Effector memory CD8-positive, alpha-beta T cell (primary cell): ENCODE measurements at regions not wholly inside any gene's neighbourhood (a gene's known extent, or its start where the extent isn't known, plus 50 kb on each side); places are given as distances from the start of the nearest gene placed in this dataset.

Experiments used
- ATAC-seq: fragments of 150-1000 bp; cut with Tn5 transposase; replicated peaks from 2 replicates; pipeline ENCODE4 v1.10.0; 2021; ENCODE audit warnings: mild to moderate bottlenecking, moderate library complexity
- DNase-seq, 3 experiments: peaks; one replicate each; pipeline ENCODE4 v3.0.0; 2021
- H3K27ac Mint-ChIP-seq, 2 donors: one replicate each; pipeline ENCODE4 v1.8.0; 2022; ENCODE audit warnings: mild to moderate bottlenecking in 2 of 2, mixed read lengths in 2 of 2, moderate library complexity in 2 of 2
- H3K27me3 Mint-ChIP-seq, 2 donors: one replicate each; pipeline ENCODE4 v1.8.0; 2022; ENCODE audit warnings: mixed read lengths in 2 of 2
- H3K36me3 Mint-ChIP-seq: one replicate; pipeline ENCODE4 v1.8.0; 2022; ENCODE audit warnings: mild to moderate bottlenecking, moderate library complexity, mixed read lengths; ENCODE audit not compliant: insufficient read depth
- H3K4me1 Mint-ChIP-seq, 2 donors: one replicate each; pipeline ENCODE4 v1.8.0; 2022; ENCODE audit warnings: low read depth in 2 of 2, mixed read lengths in 2 of 2
- H3K4me3 Mint-ChIP-seq, 2 donors: one replicate each; pipeline ENCODE4 v1.8.0; 2022; ENCODE audit warnings: mild to moderate bottlenecking in 2 of 2, mixed read lengths in 2 of 2, moderate library complexity in 2 of 2
- H3K9me3 Mint-ChIP-seq, 2 donors: one replicate each; pipeline ENCODE4 v1.8.0; 2022; ENCODE audit warnings: mixed read lengths in 2 of 2

DNA sequence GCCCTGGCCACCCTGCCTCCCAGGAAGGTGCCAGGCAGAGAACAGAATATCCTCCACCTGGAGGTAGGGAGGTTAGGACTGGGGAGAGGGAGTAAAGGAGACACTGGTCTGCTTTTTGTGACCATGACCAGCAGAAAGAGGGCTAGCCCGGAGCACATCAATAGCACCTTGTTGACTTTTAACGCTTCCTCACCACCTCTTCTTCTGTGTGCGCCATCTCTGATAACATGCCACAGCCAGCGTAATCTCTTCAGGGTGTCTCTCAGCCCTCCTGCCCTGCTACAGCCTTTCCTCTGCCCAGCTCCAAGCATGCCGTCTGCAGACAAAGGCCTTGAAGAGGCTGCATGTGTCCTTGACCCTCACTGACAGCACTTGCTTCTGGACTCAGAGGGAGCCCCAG, 50.9 kb upstream of the GJA5 start:
- H3K9me3 Mint-ChIP-seq: no peaks in the 10 kb centered on the region
- no peak overlapping the region for H3K27ac Mint-ChIP-seq
- H3K4me1 Mint-ChIP-seq: no peaks in the 10 kb centered on the region
- H3K36me3 Mint-ChIP-seq: no peaks in the 10 kb centered on the region
- H3K4me3 Mint-ChIP-seq: no peak overlapping the region
- peaks cover 28% of the 10 kb centered on the region in 2 donors for H3K27me3 Mint-ChIP-seq
- DNase-seq (no peak), ATAC-seq (no peak)

DNA sequence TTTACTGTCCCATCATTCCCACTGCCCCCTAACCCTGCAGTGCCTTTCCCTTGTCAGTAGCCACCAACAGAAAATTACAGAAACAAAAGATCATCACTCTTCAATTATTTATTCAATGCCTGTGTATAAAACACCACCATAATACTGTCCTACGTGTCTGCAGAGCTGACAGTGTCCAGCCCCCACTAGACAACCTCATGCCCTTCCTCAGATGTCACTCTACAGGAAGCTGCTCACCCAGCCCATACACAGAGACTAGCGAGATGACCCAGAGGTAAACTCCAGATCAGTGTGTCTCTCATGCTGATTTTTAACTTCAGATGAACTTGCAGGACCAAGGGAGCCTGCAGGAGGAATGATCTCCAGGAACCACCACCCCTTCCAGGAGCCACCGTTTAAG, 51.3 kb upstream of the GJA5 start:
- Mint-ChIP-seq H3K27ac (no peak overlapping the region), H3K27me3 (peaks cover 31 to 32% of the 10 kb centered on the region in 2 donors), H3K4me3 (no peak overlapping the region), H3K9me3 (no peaks in the 10 kb centered on the region), H3K4me1 (no peaks in the 10 kb centered on the region), H3K36me3 (no peaks in the 10 kb centered on the region)
- DNase-seq (no peak), ATAC-seq (no peak)

DNA sequence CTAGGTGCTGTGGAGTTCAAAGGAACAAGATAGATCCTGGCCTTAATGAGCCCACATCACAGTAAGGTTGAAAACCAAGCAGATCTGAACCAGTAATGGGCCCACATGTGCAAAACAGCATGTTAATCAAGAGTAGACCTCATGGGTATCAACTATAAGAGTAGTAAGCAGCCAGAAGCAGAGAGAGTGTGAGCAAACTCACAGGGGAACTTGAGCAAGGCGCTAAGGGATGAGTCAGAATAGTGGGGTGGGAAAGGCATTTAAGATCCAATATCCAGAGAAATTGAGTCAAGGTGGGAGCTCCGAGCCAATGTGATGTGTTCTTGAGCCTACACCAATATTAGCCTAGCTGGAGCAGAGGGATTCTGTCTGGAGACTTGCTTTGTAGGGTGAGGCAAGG, 52.4 kb upstream of the GJA5 start:
- ATAC-seq: no peak
- Mint-ChIP-seq H3K27me3 (peaks cover 31 to 32% of the 10 kb centered on the region in 2 donors), H3K36me3 (no peaks in the 10 kb centered on the region), H3K4me1 (no peaks in the 10 kb centered on the region), H3K27ac (no peak overlapping the region), H3K4me3 (no peak overlapping the region), H3K9me3 (no peaks in the 10 kb centered on the region)
- no peak for DNase-seq

DNA sequence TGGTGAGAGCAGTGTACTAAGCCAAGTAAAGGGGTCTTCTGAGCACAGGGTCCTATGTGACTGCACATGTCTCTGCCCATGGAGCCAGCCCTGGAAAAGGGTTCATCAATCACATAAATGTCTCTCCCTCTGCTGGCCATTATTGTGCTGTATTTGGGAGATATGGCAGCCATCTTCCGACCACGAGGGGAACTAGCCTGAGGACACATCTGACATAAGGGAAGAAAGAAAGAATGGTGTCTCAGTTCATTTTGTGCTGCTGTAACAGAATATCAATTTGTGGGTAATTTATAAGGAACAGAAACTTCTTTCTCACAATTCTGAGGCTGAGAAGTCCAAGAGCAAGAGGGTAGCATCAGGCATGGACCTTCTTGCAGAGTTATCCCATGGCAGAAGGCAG, 55.1 kb upstream of the GJA5 start:
- Mint-ChIP-seq H3K36me3 (no peaks in the 10 kb centered on the region), H3K9me3 (no peaks in the 10 kb centered on the region), H3K4me3 (no peak overlapping the region), H3K27me3 (peaks cover 29 to 31% of the 10 kb centered on the region in 2 donors), H3K4me1 (no peaks in the 10 kb centered on the region), H3K27ac (no peak overlapping the region)
- DNase-seq (no peak), ATAC-seq (no peak)

DNA sequence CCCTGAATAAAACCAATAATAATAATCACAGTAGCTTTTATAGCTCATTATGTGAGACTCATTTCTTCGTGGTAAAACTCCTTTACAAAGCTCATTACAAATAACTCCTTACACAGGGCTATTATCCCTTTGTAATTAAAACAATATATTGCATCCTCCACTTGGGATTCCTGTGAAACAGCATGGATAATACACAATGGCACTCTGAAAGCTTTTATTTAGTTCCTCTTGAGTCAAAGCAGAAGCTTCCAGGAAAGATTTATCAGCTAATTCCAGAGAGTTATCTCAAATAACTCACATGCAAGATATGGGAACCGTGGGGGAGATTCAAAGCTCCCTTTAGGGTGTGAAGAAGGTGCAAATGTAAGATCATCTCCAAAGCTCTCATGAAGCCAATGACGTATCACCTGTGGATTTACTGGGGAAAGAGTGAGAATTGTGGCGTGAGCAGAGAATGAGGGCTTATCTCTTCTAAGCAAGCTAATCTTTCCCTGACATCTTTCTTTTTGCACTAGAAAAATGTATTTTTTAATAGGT, 60.4 kb upstream of the GJA5 start:
- no peak overlapping the region for H3K27ac Mint-ChIP-seq
- no peaks in the 10 kb centered on the region for H3K4me1 Mint-ChIP-seq
- ATAC-seq (no peak), DNase-seq (no peak)
- H3K27me3 Mint-ChIP-seq: peaks cover 8 to 9% of the 10 kb centered on the region in 2 donors
- no peak overlapping the region for H3K4me3 Mint-ChIP-seq
- H3K9me3 Mint-ChIP-seq: no peaks in the 10 kb centered on the region
- H3K36me3 Mint-ChIP-seq: peaks cover 3% of the 10 kb centered on the region

DNA sequence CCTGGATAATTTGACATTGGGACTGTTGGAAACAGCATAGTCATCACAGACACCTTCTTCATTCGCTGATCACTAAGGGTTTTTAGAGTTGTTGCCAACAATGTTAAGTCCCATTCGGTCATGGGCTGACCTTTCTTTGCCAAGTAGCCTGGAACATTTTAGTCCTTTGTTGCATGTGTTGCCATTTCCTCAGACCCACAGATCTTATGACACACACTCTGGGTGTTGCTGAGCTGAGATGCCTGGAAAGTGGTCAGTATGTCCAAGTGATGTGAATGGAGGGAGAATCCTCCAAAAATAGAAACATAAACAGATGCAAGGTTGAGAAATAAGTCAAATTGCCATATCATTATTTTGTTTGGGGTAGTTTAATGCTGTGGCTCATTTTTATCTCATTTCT, 61.5 kb upstream of the GJA5 start:
- Mint-ChIP-seq H3K27me3 (no peaks in the 10 kb centered on the region), H3K36me3 (peaks cover 3% of the 10 kb centered on the region), H3K27ac (no peak overlapping the region), H3K4me3 (no peak overlapping the region), H3K4me1 (no peaks in the 10 kb centered on the region), H3K9me3 (no peaks in the 10 kb centered on the region)
- no peak for DNase-seq
- ATAC-seq: no peak

DNA sequence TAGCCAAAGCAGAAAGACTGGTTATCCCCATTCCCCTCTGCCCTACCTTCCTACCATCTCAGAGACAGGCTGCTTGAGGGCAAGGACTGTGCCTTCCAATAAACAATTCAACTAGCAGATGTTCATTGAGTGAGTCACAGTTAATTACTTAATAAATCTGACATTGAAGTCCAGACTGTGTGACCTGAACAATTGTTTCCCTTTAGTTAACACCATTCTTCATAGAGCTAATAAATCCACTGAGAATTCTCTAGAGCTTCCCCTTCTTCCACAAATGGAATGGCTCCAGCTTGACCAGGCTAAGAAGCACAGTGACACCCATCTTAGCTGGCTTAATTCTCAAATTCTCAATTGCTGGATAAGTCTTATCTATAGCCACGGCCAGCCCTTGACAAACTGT, 61.9 kb upstream of the GJA5 start:
- ATAC-seq (no peak), DNase-seq (no peak)
- Mint-ChIP-seq H3K4me3 (no peak overlapping the region), H3K36me3 (peaks cover 3% of the 10 kb centered on the region), H3K27ac (no peak overlapping the region), H3K4me1 (no peaks in the 10 kb centered on the region), H3K27me3 (no peaks in the 10 kb centered on the region), H3K9me3 (no peaks in the 10 kb centered on the region)

DNA sequence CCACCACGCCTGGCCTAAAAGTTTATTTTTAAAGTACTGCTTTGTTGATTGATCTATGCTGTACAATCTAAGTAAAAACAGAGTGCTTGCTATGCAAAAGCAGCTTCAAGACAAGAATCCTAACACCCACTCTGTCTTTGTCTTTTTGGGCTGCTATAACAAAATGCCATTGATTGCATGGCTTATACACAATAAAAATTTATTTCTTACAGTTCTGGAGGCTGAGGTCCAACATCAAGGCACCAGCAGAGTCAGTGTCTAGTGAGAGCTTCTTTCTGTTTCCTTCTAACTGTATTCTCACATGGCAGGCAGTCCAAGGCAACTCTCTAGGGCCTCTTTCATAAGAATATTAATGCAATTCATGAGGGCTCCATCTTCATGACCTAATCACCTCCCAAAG, 63.6 kb upstream of the GJA5 start:
- Mint-ChIP-seq H3K4me3 (no peak overlapping the region), H3K4me1 (no peaks in the 10 kb centered on the region), H3K9me3 (no peaks in the 10 kb centered on the region), H3K27me3 (peaks cover 0 to 9% of the 10 kb centered on the region in 2 donors), H3K36me3 (peaks cover 3% of the 10 kb centered on the region), H3K27ac (no peak overlapping the region)
- DNase-seq (no peak), ATAC-seq (no peak)

DNA sequence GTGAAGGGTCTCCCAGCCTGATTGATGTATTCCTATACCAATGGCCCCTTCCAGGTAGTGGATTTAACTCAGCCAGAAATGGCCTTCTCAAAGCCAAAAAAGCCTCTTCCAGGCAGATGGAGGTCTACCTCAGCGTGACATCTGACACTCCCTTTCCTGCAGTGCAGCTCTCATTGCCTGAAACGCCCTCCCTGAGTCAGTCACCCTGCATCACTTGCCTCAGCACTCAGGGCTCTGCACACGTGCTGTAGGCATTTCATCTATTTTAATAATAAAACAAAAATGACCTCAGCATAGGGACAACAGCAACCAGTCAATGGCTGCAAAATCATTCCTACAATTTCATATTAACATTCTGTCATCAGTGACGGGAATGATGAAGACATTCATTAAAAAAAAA, 64.4 kb upstream of the GJA5 start:
- ATAC-seq: no peak
- no peaks in the 10 kb centered on the region for H3K9me3 Mint-ChIP-seq
- H3K4me3 Mint-ChIP-seq: no peak overlapping the region
- H3K27ac Mint-ChIP-seq: no peak overlapping the region
- no peaks in the 10 kb centered on the region for H3K4me1 Mint-ChIP-seq
- H3K27me3 Mint-ChIP-seq: peaks cover 0 to 14% of the 10 kb centered on the region in 2 donors
- H3K36me3 Mint-ChIP-seq: peaks cover 3% of the 10 kb centered on the region
- no peak for DNase-seq

DNA sequence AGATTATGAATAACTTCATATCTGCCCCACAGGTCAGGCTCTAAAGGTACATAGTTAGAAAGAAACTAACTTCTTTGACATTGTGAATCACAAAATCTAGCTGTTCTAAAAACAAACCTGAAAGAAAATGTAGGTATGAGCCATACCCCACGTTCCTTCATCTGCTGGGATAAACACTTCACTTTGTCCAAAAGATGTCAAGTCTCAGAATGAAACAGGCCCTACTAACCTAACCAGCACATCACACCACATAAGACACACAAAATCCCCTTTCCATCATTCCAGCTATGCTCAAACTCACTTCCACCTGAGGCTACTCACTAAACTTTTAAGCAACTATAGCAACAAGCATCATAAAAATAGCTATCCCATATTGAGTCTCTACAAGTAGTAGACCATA, 65.2 kb upstream of the GJA5 start:
- no peak for ATAC-seq
- no peak overlapping the region for H3K27ac Mint-ChIP-seq
- H3K4me1 Mint-ChIP-seq: no peaks in the 10 kb centered on the region
- no peak for DNase-seq
- peaks cover 0 to 14% of the 10 kb centered on the region in 2 donors for H3K27me3 Mint-ChIP-seq
- no peak overlapping the region for H3K4me3 Mint-ChIP-seq
- H3K9me3 Mint-ChIP-seq: no peaks in the 10 kb centered on the region
- H3K36me3 Mint-ChIP-seq: peaks cover 3% of the 10 kb centered on the region

DNA sequence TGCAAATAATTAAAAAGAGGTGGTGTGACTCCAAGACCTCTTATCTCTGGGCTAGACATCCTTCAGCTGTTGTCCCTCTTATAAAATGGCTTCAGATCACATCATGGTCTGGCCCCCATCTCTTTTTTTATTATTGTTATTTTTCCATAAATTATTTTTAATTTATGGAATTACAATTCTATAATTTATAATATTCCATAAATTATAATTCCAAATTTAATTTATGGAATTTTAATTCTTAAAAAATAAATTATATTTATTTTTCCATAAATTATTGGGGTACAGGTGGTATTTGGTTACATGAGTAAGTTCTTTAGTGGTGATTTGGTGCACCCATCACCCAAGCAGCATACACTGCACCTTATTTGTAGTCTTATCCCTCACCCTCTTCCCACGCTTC, 65.9 kb upstream of the GJA5 start:
- DNase-seq (no peak), ATAC-seq (no peak)
- H3K36me3 Mint-ChIP-seq: peaks cover 3% of the 10 kb centered on the region
- H3K9me3 Mint-ChIP-seq: no peaks in the 10 kb centered on the region
- no peak overlapping the region for H3K27ac Mint-ChIP-seq
- no peaks in the 10 kb centered on the region for H3K4me1 Mint-ChIP-seq
- peaks cover 0 to 14% of the 10 kb centered on the region in 2 donors for H3K27me3 Mint-ChIP-seq
- H3K4me3 Mint-ChIP-seq: no peak overlapping the region

DNA sequence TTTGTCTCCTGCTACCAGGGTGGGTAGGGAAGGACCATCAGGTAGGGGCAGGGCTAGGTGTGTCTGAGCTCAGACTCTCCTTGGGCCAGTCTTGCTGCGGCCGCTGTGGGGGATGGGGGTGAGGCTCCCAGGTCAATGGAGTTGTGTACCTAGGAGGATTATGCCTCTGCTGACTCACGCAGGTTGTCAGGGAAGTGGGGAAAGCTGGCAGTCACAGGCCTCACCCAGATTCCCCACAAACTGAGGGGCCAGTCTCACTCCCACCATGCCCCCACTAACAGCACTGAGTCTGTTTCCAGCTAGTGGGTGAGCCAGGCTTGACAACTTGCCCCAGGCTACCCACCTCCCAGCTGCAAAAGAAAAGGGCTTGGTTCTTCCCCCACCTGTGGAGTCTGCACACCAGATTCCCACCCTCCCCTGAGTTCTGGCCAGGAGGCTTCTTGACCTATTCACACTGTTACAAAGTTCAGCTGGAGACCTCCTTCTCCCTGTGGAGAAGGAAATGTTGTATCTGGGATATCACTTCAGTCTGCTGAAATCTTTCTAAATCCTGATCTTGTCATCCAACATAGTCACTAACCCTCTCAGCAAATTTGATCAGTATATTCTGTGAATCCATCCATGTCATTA, 69.2 kb upstream of the GJA8 start:
- no peak overlapping the region for H3K27ac Mint-ChIP-seq
- no peak for ATAC-seq

DNA sequence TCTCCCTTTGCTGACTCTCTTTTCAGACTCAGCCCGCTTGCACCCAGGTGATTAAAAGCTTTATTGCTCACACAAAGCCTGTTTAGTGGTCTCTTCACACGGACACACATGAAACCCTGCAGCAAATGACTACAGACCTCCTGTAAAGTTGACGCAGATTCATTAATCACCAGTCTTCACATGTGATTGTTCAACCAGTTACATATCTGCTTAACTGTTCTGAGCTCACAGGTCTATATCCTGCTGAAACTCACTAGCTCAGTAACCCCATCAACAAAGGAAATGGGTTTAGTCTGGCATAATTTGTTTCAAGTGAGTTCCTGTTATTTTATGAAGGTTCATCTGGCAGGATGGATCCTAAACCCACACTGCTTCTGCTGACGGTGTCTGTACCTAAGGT, 68.4 kb upstream of the GJA8 start:
- Mint-ChIP-seq H3K36me3 (no peaks in the 10 kb centered on the region), H3K9me3 (no peaks in the 10 kb centered on the region), H3K27me3 (peaks cover 62% of the 10 kb centered on the region in 2 donors), H3K4me1 (no peaks in the 10 kb centered on the region), H3K4me3 (no peak overlapping the region), H3K27ac (no peak overlapping the region)
- DNase-seq (no peak), ATAC-seq (no peak)

More for the DNA sequence above, 69.2 kb upstream of the GJA8 start:
- H3K36me3 Mint-ChIP-seq: no peaks in the 10 kb centered on the region
- no peak overlapping the region for H3K4me3 Mint-ChIP-seq
- no peaks in the 10 kb centered on the region for H3K9me3 Mint-ChIP-seq
- peaks cover 59 to 64% of the 10 kb centered on the region in 2 donors for H3K27me3 Mint-ChIP-seq
- DNase-seq: no peak
- H3K4me1 Mint-ChIP-seq: no peaks in the 10 kb centered on the region

DNA sequence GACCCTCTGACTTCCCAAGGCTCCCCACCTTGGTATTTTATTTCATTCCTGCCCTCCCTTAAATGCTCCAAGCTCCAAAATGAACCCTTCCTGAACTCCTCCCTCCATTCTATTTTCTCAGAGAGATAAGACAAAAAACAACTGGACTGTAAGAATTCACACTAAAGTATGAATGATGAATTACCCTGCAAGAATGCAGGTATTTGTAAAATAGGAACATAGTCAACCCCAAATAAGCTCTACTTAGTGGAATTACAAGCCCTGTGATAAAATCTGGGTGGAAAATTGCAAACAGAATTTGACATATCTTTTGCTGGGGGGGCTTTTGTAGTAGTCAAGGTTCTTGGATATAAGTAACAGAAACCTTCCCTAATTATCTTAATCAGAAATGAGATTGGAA, 67.8 kb upstream of the GJA8 start:
- Mint-ChIP-seq H3K9me3 (no peaks in the 10 kb centered on the region), H3K27ac (no peak overlapping the region), H3K4me1 (no peaks in the 10 kb centered on the region), H3K4me3 (no peak overlapping the region), H3K27me3 (peaks cover 59 to 62% of the 10 kb centered on the region in 2 donors), H3K36me3 (no peaks in the 10 kb centered on the region)
- DNase-seq (no peak), ATAC-seq (no peak)
